HuH-7.5 (cell line): ENCODE measurements at regions not wholly inside any gene's neighbourhood (a gene's known extent, or its start where the extent isn't known, plus 50 kb on each side); places are given as distances from the start of the nearest gene placed in this dataset.

Source experiments
- DNase-seq: peaks from one replicate; pipeline ENCODE4 v3.0.0; 2011; ENCODE audit warnings: low spot score

GRCh38 chr7:23973264-23973663, 263.2 kb downstream of the STK31 start:
- no peak for DNase-seq

- no peak for DNase-seq
Observed at GRCh38 chr7:23980081-23980480, 270.1 kb downstream of the STK31 start.

GRCh38 chr7:23981314-23981713, 271.3 kb downstream of the STK31 start:
- no peak for DNase-seq

GRCh38 chr7:23981758-23982157, 271.7 kb downstream of the STK31 start:
- no peak for DNase-seq

- DNase-seq, result no peak
Observed at GRCh38 chr7:24005517-24005916, 278.5 kb upstream of the NPY start.

- no peak for DNase-seq
Observed at GRCh38 chr7:24010495-24010894, 273.5 kb upstream of the NPY start.

GRCh38 chr7:24017519-24017918, 266.5 kb upstream of the NPY start:
- no peak for DNase-seq

GRCh38 chr7:24018331-24018730, 265.7 kb upstream of the NPY start:
- DNase-seq, result no peak

- DNase-seq, result no peak
Observed at GRCh38 chr7:24019841-24020240, 264.1 kb upstream of the NPY start.

- no peak for DNase-seq
Observed at GRCh38 chr7:24024276-24025068, 259.5 kb upstream of the NPY start.

- no peak for DNase-seq
Observed at GRCh38 chr7:24025094-24025493, 258.9 kb upstream of the NPY start.

GRCh38 chr7:24025765-24026164, 258.2 kb upstream of the NPY start:
- no peak for DNase-seq

- DNase-seq, result no peak
Observed at GRCh38 chr7:24026351-24026750, 257.6 kb upstream of the NPY start.

GRCh38 chr7:24029068-24029467, 254.9 kb upstream of the NPY start:
- no peak for DNase-seq

GRCh38 chr7:24034251-24034650, 249.7 kb upstream of the NPY start:
- DNase-seq, result no peak

GRCh38 chr7:24035366-24036032, 248.5 kb upstream of the NPY start:
- no peak for DNase-seq

GRCh38 chr7:24036033-24036412, 248.0 kb upstream of the NPY start:
- no peak for DNase-seq

- no peak for DNase-seq
Observed at GRCh38 chr7:24038993-24039392, 245.0 kb upstream of the NPY start.

- no peak for DNase-seq
Observed at GRCh38 chr7:24039991-24040624, 243.9 kb upstream of the NPY start.

- no peak for DNase-seq
Observed at GRCh38 chr7:24042028-24042427, 242.0 kb upstream of the NPY start.

- DNase-seq, result no peak
Observed at GRCh38 chr7:24049296-24049695, 234.7 kb upstream of the NPY start.

- DNase-seq, result no peak
Observed at GRCh38 chr7:24050991-24051560, 232.9 kb upstream of the NPY start.

- no peak for DNase-seq
Observed at GRCh38 chr7:24051651-24052050, 232.3 kb upstream of the NPY start.
